ENCODE measurements at regions not wholly inside any gene's neighbourhood (a gene's known extent, or its start where the extent isn't known, plus 50 kb on each side); places are given as distances from the start of the nearest gene placed in this dataset.

DNA sequence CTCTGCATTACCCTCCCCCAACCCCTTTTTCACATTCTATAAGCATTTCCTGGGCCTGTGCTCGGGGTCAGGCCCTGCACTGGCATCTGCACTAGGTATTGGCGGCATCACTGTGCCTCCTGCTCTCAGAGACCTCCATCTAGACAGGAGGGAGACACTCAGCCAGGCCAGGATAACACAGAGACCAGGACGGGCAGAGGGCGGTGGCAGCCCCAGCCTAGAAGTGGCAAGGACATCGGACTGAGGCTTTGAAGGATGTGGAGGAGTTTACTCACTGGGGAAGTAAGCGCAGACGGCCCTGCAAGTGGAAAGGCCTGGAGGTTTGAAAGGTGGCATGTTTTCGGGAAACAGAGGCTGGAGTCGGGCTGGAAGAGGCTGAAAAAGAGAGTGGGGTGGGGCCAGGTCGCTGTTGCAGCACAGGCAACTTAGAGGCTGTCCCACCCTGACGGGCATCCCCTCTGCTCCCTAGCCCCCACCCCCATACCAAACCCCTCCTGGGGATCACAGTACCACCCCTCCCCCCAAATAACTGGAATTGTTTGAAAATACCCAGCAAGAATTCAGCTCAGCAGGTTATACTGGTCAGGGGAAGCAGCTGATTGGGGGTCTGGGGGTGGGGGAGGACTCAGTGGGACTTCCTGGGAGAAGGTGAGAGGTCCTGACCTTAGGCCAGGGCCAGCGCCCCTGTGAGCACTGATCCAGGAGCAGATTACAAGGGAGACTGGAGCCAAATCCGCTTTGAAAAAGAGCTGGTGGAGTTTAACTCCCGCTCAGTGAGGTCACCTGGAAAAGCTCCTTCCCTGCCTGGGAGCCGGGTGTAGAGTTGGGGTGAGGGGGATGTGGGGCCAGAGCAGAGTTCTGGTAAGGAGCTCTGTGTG lies 121.8 kb upstream of the WNT4 start:
- DNase-seq (ENCODE audit: low read depth in 3 of 3) = no peak

- no peak for DNase-seq (ENCODE audit: low read depth in 3 of 3)
Measured at GRCh38 chr1:22266141-22266540, 123.2 kb upstream of the WNT4 start.

- no peak for DNase-seq (ENCODE audit: low read depth in 3 of 3)
Measured at GRCh38 chr1:22267413-22268175, 124.7 kb upstream of the WNT4 start.

DNA sequence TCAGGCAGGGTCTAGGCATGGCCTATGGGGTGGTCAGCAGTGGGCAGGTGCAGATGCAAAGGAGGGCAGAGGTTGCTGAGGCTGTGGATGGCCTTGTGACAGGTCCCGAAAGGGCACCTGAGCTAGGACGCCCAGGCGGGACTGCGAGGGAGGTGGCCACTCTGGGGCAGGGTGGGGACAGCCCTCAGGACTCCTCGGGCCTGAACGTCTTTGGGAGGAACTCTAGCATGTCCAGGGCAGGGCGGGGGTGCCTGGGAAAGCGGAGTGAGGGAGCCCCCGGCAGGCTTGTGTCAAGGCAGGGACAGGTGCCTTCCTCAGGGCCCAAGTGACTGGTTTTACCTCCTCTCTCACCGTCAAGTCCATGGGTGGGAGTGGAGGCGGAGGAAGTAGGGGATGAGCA lies 125.4 kb upstream of the WNT4 start:
- DNase-seq (ENCODE audit: low read depth in 3 of 3) = no peak

DNA sequence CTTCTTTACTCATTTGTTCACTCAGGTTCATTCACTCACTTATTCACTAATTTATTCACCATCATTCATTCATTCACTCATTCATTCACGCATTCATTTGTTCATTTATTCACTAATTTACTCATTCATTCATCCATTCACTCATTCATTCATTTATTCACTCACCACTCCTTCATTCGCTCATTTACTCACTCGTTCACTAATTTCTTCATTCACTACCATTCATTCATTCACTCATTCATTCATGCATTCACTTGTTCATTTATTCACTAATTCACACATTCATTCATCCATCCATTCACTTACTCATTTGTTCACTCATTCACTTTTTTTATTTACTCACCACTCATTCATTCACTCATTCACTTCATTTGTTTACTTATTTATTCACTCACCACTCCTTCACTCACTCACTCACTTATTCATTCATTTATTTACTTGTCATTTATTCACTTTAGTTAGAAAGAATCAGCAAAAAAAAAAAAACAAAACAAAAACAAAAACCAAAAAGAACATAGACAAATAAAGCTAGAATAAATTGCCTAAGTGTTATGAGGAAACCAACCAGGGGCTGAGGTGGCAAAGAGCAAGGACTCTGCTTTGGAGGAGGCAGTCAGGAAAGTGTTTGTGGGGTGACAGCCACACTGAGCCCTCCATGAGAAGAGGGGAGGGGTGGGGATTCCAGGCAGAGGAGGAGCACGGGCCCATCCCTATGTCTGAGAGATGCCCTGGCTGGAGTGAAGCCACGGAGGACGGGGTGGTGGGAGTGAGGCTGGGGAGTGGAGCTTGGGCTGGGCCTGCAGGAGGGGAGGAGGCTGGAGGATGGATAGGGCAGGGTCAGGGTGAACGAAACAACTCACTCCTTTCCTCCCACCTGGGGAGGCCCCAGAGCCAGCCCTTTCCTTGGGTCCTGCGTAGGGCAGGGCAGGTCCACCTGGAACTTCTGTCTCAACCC lies 129.2 kb upstream of the WNT4 start:
- no peak for DNase-seq (ENCODE audit: low read depth in 3 of 3)

- DNase-seq (ENCODE audit: low read depth in 3 of 3) = no peak
Measured at GRCh38 chr1:22273686-22274681, 131.1 kb upstream of the WNT4 start.

DNA sequence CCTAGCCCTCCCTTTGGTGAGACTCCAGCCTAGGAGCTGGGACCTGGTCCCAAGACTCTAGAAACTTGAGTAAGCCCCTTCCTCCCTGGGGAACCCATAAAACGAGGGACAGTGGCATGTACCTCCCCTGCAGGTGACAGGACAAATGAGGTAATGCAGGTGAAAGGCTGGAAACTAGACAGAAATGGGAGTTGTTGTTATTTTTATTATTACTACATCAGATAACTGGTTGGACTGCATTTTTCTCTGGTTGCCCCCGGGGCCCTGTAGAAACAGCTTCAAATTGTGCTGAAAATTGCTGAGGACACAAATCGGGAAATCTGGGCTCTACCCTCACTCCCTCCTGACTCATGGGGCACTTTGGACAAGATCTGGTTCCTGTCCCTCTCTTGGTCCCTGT lies 132.3 kb upstream of the WNT4 start:
- no peak for DNase-seq (ENCODE audit: low read depth in 3 of 3)

- DNase-seq (ENCODE audit: low read depth in 3 of 3) = peak; percentile 5 to 52 (median 12)
Measured at GRCh38 chr1:22275626-22276395, 132.9 kb upstream of the WNT4 start.

DNA sequence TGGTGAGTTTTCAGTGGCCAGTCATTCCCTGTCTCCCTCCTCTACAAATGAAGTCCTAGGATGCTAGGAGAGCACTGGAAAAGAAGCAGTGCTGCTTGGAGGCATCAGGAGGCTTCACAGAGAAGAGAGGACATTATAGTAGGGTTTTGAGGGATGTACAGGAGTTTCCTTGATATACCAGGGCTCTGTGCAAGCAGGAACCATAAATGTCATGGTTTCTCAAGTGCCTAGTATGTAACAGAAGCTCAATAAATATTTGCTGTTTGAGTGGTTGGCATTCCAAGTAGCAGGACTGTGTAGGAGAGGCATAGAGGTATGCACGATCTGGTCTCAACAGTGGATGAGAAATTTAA lies 133.5 kb upstream of the WNT4 start:
- DNase-seq (ENCODE audit: low read depth in 3 of 3) = no peak

- DNase-seq (ENCODE audit: low read depth in 3 of 3) = no peak
Measured at GRCh38 chr1:22277662-22278061, 134.8 kb upstream of the WNT4 start.

GRCh38 chr1:22279735-22280134 lies 136.8 kb upstream of the WNT4 start:
- no peak for DNase-seq (ENCODE audit: low read depth in 3 of 3)

DNA sequence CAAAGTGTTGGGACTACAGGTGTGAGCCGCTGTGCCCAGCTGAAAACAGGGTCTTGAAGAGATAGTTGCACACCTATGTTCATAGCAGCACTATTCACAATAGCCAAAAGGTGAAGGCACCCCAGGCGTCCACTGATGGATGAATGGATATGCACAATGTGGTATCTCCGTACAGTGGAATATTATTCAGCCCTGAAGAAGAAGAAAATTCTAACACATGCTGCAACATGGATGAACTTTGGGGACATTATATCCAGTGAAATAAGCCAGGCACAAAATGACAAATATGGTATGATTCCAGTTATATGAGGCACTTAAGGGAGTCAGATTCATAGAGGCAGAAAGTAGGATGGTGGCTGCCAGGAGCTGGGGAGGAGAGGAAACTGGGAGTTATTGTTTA lies 137.6 kb upstream of the WNT4 start:
- DNase-seq (ENCODE audit: low read depth in 3 of 3) = no peak

GRCh38 chr1:22281521-22282363 lies 138.8 kb upstream of the WNT4 start:
- DNase-seq (ENCODE audit: low read depth in 3 of 3) = no peak

DNA sequence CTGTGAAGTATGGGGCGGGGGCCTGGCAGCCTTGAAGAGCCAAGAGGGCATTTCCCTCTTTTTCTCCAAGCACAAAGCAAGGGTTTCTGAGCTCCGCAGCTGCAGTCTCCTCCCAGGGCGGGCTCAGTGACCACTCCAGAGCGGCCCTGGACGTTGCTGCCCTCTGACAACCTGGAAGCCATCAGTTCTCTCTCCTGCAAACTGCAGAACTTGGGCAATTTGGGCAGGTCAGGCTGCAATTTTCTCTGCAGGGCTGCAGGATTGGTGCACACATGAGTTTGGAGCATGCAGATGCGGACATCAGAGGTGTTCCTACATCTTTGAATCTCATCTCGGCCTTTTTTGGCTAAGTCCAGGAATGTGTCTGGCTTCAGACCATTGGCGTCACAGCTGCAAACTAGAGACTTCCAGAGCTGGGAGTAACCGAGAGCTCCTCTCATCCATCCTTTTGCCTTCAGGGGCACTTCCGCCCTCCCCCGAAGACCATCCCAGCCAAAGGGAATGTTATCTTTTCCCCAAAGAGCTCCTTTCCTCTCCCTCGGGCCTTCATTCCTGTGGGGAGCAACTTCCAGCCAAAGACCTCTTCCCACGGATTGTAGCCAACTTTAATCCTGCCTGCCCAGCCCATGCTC lies 139.6 kb upstream of the WNT4 start:
- no peak for DNase-seq (ENCODE audit: low read depth in 3 of 3)

DNA sequence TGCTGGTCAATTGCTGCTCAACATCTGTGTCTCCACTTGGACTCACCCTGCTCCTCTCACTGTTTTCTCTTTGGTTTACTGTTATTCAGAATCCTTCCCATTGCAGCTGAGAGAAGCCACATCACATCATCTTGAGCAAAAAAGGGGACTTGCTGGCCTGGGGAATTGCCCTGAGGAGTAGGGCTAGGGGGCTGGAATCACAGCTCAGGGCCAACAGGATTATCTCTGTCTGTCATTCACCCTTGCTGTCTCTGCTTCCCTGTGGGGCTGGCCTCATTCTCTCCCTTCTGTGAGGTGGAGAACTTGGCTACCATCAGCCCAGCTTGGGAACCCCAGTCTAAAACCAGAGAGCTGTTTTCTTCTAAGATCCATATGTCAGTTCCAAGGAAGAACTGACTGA lies 140.7 kb upstream of the WNT4 start:
- DNase-seq (ENCODE audit: low read depth in 3 of 3) = no peak

- DNase-seq (ENCODE audit: low read depth in 3 of 3) = no peak
Measured at GRCh38 chr1:22284236-22284635, 141.3 kb upstream of the WNT4 start.

GRCh38 chr1:22284906-22285548 lies 142.1 kb upstream of the WNT4 start:
- DNase-seq (ENCODE audit: low read depth in 3 of 3) = no peak
